ENCODE measurements at regions not wholly inside any gene's neighbourhood (a gene's known extent, or its start where the extent isn't known, plus 50 kb on each side); places are given as distances from the start of the nearest gene placed in this dataset.

DNA sequence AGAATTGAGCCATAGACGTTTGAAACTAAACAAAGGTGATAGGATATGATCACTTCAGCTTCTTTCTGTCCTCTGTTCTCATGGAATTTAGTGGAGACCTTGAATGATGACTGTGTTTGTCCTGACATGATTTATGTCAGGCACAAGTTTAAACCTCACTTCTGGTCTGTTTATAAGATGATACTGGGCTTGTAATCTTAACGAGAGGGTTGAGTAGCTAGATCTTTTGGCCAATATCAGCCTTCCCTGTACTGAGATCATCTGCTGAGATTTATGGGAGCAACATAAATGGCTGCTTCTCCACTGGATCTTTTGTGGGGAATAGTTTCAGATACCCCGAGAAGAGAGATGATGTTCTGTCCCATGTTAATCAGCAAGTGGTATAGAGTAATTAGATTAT, 121.8 kb upstream of the OBI1 start:
- no peak for DNase-seq (ENCODE audit: low read depth)

DNA sequence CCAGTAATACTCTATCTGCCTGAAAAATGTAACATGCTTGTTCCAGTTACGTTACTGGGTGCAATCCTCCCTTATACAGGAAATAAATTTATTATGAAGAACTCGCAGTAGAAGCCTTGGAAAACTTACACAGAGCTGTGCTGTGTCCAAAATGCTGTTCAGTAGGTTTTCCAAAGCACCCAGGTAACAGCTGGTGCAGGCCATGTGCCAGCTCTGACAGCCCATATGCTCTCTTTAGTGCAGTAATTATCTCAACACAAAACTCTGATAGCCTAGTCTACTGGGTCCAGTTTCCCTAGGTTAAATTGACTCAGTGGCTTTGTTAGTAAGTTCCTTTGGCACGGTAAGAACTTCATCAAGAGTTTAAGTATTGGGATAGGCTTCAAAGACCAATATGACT, 120.7 kb upstream of the OBI1 start:
- no peak for DNase-seq (ENCODE audit: low read depth)

DNA sequence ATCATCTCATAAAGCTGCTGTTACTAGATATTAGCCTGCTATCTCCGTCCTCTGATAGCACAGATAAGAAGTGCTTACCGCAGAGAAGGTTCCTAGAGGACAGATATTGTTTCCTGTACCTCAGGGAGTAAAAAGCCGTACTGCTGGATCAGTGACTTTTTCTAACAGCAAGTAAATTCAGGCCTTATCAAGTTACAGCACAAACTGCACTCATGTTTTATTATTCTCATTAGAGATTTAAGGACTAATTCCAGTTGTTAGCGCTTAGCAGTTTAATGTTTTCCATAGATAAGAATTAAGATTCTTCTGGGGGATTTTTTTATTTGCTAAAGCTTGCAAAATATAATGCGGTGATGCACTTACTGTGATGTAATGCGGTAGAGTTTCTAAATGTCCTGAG, 119.0 kb upstream of the OBI1 start:
- DNase-seq (ENCODE audit: low read depth): no peak

DNA sequence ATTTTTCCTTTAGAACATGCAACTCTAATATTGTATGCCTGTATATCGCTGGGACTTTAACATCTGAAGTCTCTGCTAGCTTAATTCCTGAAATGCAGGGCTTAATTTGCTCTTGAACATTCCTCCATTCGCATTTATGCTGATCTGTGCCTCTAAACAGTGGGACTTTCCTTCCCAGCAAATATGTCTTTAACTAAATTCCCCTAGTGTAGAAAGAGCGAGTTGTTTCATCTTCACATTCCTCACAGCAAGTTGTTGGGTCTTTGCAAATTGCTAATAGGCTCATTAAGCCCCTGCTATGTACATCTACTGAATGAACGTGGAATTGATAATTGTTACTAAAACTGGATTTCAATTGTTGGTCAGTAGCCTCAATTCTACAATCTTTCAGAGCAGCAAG, 118.4 kb upstream of the OBI1 start:
- DNase-seq (ENCODE audit: low read depth): no peak

DNA sequence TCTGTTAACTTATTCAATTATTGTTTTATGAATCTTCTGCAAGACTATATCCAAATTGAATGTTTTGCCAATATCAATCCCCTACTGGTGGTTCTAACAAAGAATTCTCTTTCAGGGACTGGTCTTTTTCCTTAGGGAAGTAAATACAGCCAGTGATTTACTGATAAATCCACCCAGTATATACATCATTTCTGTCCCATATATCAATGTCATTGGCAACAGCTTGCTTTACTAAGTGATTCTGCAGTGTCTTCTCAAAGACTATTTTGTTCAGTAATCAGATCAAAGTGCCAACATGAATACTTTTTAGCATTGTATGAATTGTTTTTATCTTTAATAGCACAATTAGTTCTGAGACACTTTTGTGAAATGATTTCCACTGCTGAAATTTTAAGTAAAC, 114.0 kb upstream of the OBI1 start:
- DNase-seq (ENCODE audit: low read depth): no peak

DNA sequence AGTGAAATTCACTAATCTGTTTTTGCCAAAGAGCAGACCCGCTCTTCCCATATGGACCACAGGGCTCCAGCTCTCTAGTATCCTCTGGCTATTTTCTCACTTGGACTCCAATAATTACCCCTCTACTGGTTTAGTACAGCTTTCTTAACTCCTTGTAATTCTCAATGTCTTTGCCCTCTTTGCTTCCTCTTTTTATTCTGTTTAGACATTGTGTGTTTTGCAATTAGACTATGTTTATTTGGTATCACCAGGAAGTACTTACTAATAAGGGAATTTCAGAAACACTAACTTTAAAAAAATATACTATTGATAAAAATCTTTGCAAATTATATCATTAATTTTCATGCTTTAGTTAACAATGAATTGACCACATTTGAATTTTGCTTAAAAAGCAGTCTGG, 111.6 kb upstream of the OBI1 start:
- DNase-seq (ENCODE audit: low read depth): no peak

DNA sequence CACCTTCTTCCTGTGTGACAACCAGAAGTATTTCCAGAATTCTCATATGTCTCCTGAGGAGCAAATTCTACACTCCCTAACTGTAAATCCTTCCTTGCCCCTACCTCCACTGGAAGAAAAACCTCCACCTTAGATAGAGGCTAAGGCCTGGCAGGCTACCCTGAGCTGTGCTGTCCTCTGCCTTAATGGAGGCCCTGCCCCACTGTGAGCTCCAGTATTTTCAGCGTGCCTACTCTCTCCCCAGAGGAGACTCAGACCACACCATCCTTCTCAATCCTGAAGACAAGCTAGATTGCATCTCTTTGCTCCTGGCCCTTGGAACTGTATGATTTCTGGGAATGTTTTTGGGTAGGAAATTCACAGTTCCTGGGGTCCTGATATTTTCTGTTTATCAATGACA, 110.0 kb upstream of the OBI1 start:
- DNase-seq (ENCODE audit: low read depth): no peak

DNA sequence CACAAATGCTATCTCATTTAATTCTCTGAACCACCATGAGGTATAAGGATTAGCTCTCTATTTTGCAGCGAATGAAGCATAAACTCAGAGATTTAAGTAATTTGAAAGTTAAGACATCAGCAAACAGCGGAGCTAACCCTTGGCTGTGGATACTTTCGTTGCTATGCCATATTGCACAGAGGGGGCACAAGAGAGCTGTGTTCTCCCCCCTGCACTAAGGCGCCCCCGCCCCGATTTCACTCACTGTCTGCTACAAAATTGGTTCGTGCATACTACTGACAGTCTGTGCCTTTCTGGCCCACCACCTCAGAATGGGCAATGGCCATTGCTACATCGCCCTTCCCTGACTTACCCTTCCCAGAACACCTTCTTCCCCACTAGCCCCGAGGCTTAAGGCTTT, 105.7 kb upstream of the OBI1 start:
- DNase-seq (ENCODE audit: low read depth): no peak

DNA sequence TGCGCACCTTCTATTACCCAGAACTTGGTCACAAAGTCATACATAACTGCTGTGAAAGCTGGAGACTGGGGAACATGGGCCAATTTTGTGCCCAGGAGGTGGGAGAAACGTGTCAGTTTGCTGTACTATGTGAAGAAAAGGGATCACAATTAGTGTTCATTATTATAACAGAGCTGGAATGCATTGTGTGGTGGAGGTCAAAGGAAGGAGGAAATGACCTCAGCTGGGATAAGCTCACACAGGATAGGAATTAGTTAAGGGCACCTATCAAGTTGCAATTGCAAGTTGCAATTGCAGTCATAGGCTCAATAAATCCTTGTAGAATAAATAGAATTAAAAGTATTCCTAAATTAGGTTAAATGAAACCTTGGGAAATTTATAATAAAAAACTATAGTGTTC, 103.9 kb upstream of the OBI1 start:
- DNase-seq (ENCODE audit: low read depth): no peak

DNA sequence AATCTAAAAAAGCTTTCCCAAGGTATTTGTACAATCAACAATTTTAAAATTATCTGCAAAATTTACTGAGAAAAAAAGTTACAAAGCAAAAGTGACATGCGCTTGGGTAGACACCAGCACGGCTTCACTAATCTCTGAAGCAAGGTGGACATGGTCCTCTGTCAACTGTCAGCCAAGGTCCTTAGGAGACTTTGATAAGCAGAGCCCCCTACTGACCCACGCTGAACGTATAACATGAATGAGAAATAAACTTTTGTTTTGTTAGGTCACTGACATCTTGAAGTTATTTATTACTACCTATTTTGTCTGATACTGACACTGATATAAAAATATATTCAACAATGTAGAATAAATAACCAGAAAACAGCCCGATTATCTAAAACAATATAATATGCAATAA, 100.7 kb upstream of the OBI1 start:
- DNase-seq (ENCODE audit: low read depth): no peak

DNA sequence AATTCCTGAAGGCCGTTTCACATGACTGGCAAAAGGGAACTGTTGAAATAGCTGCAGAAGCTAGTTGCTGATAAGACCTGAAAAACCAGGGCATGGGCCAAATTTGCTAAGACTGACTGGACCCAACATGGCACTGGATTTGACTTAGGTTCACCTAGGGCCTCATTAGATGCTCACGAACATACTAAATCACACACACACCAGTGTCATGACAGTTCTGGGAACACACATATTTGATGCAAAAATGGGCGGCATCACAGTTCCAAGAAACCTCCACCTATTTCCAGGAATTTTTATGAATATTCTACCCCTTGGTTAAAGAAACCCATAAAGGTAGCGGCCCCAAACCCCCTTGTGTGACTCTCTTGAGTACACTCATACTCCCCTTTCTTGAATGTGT, 99.6 kb upstream of the OBI1 start:
- DNase-seq (ENCODE audit: low read depth): no peak

DNA sequence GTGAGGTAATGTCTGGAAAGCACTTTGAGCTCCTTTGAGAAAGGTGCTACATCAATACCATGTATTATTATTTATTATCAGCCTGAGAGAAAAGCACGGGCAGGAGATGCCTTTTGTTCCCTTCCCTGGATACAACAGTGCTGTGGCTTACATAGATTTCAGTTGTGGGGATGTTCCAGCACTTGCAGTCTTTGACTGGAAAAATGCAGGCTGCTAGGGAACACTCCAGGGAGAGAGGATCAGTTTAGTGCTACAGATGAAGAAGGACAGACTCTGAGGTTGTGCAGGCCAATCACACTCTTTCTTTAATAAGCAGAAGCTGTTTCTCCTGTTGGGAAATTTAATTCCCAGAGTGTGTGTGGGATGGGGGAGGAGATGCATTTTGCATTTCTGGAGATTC, 94.5 kb upstream of the OBI1 start:
- DNase-seq (ENCODE audit: low read depth): no peak

DNA sequence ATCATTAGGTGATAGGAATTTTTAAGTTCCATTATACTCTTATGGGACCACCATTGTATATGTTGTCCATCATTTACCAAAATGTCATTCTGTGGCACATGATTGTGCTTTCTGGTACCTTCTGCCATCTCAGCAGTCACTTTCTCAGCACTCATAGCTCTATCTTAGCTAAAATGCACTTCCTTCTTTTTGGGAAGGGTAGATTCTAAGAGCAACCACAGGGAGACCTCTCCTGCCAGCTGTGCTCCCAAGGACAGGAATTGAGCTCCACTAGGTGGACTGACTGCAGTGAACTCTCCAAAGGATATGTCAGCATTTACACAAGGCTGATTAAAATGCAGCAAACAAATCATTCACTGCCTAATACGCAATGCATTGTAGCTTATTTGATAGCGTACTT, 91.8 kb upstream of the OBI1 start:
- no peak for DNase-seq (ENCODE audit: low read depth)

DNA sequence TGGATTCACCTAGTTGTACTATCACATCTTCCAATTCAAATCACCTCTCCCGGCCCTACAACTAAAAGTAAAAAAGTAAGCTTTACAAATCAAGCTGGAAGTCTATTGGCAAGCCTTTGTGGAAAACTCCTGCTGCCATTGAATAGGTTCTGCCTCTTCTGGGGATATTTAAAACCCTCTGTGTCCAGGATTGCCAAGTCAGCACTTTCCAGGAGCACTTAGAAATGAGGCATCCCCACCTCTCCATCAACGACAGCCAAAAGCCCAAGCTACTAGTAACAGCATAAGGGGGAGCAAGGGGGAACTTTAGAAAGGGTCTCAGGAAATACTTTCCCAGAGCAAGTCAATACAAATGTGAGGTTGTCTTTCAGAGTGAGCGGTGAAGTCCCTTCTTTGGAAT, 85.0 kb upstream of the OBI1 start:
- no peak for DNase-seq (ENCODE audit: low read depth)

DNA sequence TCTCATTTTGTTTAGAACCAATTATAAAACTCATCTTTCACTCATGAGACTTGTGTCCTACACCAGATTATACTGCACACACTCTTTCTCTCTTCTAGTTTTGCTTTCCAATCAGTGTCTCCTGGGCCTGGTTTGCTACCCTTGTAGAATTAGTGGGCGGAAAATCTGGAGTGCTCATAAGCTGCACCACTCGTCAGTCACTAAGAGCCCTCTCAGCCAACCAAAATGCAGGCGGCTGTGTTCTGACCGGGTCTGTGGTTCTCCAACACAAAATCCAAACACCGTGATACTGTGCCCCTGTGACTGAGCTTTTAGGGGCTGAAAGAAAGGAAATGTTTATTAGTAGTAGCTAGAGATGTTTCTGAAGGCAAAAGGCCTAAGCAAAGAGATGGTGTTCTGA, 83.7 kb upstream of the OBI1 start:
- no peak for DNase-seq (ENCODE audit: low read depth)

DNA sequence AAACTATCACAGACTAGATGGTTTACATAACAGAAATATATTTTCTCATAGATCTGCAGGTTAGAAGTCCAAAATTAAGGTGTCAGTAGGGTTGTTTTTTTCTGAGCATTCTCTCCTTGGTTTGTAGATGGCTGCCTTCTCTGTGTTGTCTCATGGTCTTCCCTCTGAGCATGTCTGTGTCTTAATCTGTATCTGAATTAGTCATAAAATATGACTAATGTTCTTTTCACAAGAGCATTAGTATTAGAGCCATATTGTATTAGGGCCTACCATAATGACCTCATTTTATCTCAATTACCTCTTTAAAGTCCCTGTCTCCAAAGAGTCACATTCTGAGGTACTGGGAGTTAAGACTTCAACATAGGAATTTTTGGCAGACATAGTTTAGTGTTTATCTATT, 77.2 kb upstream of the OBI1 start:
- no peak for DNase-seq (ENCODE audit: low read depth)

DNA sequence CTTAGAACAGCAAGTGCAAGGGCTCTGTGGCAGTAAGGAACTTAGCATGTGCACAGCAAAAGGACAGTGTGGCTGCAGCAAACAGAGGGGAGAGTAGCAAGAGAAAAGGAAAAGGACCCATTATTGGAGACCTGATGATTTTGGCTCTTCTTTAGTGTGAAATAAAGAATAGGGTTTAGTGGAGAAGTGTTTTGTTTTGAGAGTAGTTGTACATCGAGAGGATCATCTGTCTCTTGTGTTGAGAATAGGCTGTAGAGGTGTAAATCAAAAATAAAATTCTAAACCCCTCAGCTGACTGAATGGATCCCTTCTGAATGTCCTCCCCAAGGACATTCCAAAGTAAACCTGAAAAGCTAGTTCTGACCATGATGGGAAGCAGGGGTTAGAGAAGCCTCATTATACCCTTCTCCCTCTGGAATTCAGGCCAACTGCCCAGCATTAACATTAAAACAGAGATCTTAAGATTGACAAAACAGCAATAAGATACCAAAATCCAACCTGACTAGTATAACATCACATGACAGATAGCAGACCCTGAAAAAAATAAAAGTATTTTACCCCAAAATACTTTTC, 73.6 kb upstream of the OBI1 start:
- no peak for DNase-seq (ENCODE audit: low read depth)

DNA sequence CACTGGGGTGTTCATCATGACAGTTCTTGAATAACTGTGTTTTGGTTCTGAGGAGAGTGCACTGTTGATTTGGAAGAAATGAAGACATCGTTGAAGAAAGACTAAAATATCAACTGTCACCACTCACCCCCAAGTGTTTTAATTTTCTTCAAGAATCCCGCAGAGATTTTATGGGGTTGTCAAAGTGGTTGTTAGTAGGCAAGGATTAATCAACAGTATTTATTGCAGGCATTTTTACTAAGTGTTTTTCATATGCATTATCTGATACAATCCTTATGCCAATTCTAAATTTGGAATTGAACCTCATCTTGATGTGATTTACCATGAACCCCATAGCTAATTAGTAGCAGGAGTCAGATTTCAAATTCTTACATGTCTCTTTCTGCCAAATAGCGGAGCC, 63.7 kb upstream of the OBI1 start:
- no peak for DNase-seq (ENCODE audit: low read depth)

DNA sequence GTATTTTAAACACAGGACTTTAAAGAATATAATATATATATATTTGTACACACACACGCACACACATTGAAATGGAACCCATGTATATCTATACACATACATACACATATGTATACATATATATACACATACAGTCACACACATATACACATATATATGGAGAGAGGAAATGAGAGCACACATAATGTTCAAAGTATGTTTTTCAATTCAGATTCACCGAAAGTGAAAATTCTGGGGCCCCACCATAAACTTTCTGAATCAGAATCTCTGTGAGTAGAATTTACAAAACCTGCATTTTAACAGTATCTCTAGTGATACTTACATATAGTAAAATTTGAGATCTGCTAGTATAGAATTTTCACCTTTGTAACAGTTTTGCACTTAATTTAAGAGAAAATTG, 60.4 kb upstream of the OBI1 start:
- DNase-seq (ENCODE audit: low read depth): no peak

DNA sequence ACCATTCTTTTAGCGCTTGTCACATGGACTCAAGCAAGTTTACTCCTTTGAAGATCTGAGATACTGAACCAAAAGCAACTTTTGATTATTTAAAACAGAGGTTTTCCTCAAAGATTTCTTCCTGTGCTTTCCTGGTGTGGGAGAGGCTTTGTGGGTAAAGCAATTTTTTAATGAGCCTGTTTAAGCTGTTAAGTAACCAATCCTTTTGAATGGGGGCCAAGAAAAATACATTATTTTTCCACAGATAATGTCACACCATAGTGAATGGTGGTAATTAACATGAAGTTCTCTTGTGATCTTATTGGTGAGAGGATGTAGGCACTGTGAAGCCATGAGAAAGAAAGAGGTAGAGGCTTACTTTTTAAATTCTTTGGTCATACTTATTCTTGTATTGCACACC, 55.8 kb upstream of the OBI1 start:
- no peak for DNase-seq (ENCODE audit: low read depth)

DNA sequence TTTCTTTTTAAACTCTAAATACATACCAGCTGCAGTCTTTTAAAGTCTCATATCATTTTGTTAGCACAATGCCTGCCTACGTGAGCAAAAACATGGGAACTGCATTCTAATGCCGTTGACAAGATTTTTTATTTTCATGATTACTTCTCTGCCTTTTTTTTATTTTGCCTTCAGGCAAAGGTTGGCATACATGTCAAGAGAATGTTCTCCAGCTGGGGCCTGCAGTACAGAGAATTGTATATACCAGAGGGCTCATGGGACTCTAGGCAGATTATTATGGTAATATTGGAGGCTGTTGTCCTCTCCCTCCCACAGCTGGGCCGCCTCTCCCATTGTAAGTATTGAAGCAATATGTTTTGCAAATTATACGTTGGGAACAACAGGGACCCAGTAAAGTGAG, 53.9 kb upstream of the OBI1 start:
- DNase-seq (ENCODE audit: low read depth): no peak

DNA sequence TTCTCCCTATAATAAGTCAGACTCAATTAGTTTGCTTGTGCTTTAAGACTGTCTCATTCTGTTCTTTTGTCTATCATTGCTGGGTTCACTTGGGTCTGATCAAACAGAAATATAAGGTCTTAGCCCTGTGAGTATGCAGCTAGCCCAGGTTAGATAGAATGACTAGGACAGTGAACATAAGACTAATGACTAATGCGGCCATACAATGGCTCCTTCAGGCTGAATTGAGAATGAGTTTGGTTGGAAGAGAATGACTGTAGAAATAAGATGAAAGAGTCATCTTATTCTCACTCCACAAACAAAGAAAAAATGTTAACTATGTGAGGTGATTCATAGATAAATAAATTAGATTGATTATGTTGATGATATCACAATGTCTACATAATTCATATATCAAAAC, 50.1 kb upstream of the OBI1 start:
- no peak for DNase-seq (ENCODE audit: low read depth)

All from stimulated activated CD8-positive, alpha-beta memory T cell treated with anti-CD3 and anti-CD28 coated beads, Interleukin-15, amount 100 ng/mL, for 1 hour (primary cell).